Fibroblast of lung (primary cell): ENCODE measurements at regions not wholly inside any gene's neighbourhood (a gene's known extent, or its start where the extent isn't known, plus 50 kb on each side); places are given as distances from the start of the nearest gene placed in this dataset.

Experiments used
- DNase-seq, 2 donors: peaks; one replicate each; pipeline versions ENCODE4 v3.0.0 to v3.0.0-alpha.2; 2010; ENCODE audit warnings: low read depth in 2 of 2
- H2AFZ ChIP-seq: 2 replicates; pipeline ENCODE4 v1.5.1; 2012; ENCODE audit warnings: low read length, control low read depth, inconsistent platforms
- H3K27ac ChIP-seq: 2 replicates; pipeline ENCODE4 v1.5.1; 2011; ENCODE audit warnings: low read length, control low read depth; ENCODE audit not compliant: insufficient read depth
- H3K27me3 ChIP-seq: 2 replicates; pipeline ENCODE4 v1.5.1; 2011; ENCODE audit warnings: mild to moderate bottlenecking, low read length; ENCODE audit not compliant: control insufficient read depth, insufficient read depth
- H3K36me3 ChIP-seq: 2 replicates; pipeline ENCODE4 v1.5.1; 2011; ENCODE audit warnings: low read length; ENCODE audit not compliant: control insufficient read depth, insufficient read depth
- H3K4me1 ChIP-seq: 2 replicates; pipeline ENCODE4 v1.5.1; 2011; ENCODE audit warnings: low read length; ENCODE audit not compliant: control insufficient read depth, insufficient read depth; ENCODE audit errors: extremely low read depth
- H3K4me2 ChIP-seq: 2 replicates; pipeline ENCODE4 v1.5.1; 2011; ENCODE audit warnings: low read length, control low read depth; ENCODE audit not compliant: insufficient read depth; ENCODE audit errors: extremely low read depth
- H3K4me3 ChIP-seq, 4 experiments: fragments of 200-600 bp in 1 of 4; sonication (generic) in 1 of 4; replicated peaks in 1 of 4; 2 replicates each; pipeline ENCODE4 v1.5.1; 2011 to 2016; ENCODE audit warnings: low read length in 4 of 4, low read depth in 3 of 4, mild to moderate bottlenecking in 3 of 4, control low read depth in 2 of 4, inconsistent platforms in 1 of 4, mixed read lengths in 1 of 4; ENCODE audit not compliant: insufficient read depth in 1 of 4; ENCODE audit errors: control extremely low read depth in 1 of 4
- H3K79me2 ChIP-seq: 2 replicates; pipeline ENCODE4 v1.5.1; 2012; ENCODE audit warnings: mild to moderate bottlenecking, low read length, inconsistent platforms; ENCODE audit not compliant: control insufficient read depth, insufficient read depth
- H3K9ac ChIP-seq: 2 replicates; pipeline ENCODE4 v1.5.1; 2011; ENCODE audit warnings: mild to moderate bottlenecking, low read length, control low read depth; ENCODE audit not compliant: insufficient read depth
- H3K9me3 ChIP-seq: 2 replicates; pipeline ENCODE4 v1.5.1; 2012; ENCODE audit warnings: low read depth, low read length; ENCODE audit not compliant: control insufficient read depth, insufficient read depth
- H4K20me1 ChIP-seq: 2 replicates; pipeline ENCODE4 v1.5.1; 2011; ENCODE audit warnings: low read length; ENCODE audit not compliant: control insufficient read depth, insufficient read depth; ENCODE audit errors: extremely low read depth
- EZH2 ChIP-seq: IDR thresholded peaks from 2 replicates; pipeline ENCODE4 v1.5.1; 2012; ENCODE audit warnings: low read length, control low read depth, mild to moderate bottlenecking; ENCODE audit errors: missing control alignments
- TF ChIP-seq, protein P1 (sequence below), 2 donors: IDR thresholded peaks in 1 of 2; conservative IDR thresholded peaks in 1 of 2; 1 replicate in 1 of 2; 2 replicates in 1 of 2; pipeline ENCODE4 v1.5.1; 2011 to 2012; ENCODE audit warnings: low read length in 2 of 2, control low read depth in 1 of 2, inconsistent platforms in 1 of 2, low read depth in 1 of 2, mild to moderate bottlenecking in 1 of 2

DNA sequence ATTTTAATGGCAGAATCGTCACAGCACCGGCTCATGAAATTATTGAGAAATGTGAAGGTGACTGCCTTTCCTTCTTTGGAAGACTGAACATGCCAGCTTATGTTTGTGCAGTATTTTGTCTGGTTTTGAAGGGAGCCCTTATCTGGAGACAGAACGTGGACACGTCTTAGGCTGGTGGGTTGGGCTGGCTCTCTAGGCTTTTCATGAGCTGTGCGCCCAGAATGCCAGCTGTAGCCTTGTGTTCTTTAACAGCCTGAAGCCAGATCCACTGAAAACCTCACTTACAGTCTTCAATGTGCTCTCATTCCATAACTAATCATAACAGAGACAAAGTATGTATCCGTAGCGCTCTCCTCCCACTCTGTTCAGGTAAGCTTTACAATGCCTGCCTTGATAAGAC is 184.4 kb upstream of the HTR2A start:
- Histone ChIP-seq H3K27me3 (no peaks in the 10 kb centered on the region), H3K9me3 (no peaks in the 10 kb centered on the region), H3K4me2 (no peak overlapping the region), H3K4me1 (no peaks in the 10 kb centered on the region), H4K20me1 (no peaks in the 10 kb centered on the region), H3K27ac (no peak overlapping the region), H3K79me2 (no peaks in the 10 kb centered on the region), H3K9ac (no peak overlapping the region), H2AFZ (no peak overlapping the region), H3K4me3 (no peak overlapping the region), H3K36me3 (no peaks in the 10 kb centered on the region)
- DNase-seq: no peak
- TF ChIP-seq, protein P1, sequence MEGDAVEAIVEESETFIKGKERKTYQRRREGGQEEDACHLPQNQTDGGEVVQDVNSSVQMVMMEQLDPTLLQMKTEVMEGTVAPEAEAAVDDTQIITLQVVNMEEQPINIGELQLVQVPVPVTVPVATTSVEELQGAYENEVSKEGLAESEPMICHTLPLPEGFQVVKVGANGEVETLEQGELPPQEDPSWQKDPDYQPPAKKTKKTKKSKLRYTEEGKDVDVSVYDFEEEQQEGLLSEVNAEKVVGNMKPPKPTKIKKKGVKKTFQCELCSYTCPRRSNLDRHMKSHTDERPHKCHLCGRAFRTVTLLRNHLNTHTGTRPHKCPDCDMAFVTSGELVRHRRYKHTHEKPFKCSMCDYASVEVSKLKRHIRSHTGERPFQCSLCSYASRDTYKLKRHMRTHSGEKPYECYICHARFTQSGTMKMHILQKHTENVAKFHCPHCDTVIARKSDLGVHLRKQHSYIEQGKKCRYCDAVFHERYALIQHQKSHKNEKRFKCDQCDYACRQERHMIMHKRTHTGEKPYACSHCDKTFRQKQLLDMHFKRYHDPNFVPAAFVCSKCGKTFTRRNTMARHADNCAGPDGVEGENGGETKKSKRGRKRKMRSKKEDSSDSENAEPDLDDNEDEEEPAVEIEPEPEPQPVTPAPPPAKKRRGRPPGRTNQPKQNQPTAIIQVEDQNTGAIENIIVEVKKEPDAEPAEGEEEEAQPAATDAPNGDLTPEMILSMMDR (conservative IDR thresholded peaks at IDR 0.05 in 1 of 2, IDR thresholded peaks at IDR 0.05 in 1 of 2; ENCODE audit: low read depth in 1 of 2, low read length in 2 of 2): no peak
- no peak for TF ChIP-seq EZH2

DNA sequence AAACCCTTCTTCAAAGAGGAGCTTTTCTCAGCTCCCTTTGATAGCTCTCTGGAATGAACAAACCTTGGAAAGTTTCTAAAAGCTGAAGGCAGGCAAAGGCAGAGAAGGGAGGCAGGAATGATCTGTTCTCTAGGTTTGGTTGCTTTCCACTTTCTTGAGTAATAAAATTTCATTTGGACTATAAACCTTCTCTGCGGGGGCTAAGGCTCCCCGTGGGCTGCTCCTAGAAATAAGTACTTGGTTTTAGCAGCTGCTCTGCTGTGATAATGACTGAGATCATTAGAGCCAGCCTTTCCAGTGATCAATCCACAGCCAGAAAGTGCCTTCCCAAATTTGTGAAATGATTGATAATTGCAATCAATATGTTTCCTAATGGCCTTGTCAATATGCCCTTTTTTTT is 183.8 kb upstream of the HTR2A start:
- no peak for TF ChIP-seq EZH2
- TF ChIP-seq, protein P1 (conservative IDR thresholded peaks at IDR 0.05 in 1 of 2, IDR thresholded peaks at IDR 0.05 in 1 of 2; ENCODE audit: low read depth in 1 of 2, low read length in 2 of 2): no peak
- H3K9ac ChIP-seq: no peak overlapping the region
- DNase-seq: no peak
- no peaks in the 10 kb centered on the region for H3K36me3 ChIP-seq
- H3K27ac ChIP-seq: no peak overlapping the region
- no peaks in the 10 kb centered on the region for H3K27me3 ChIP-seq
- H3K4me2 ChIP-seq: no peak overlapping the region
- no peaks in the 10 kb centered on the region for H3K9me3 ChIP-seq
- no peak overlapping the region for H2AFZ ChIP-seq
- no peak overlapping the region for H3K4me3 ChIP-seq
- H4K20me1 ChIP-seq: no peaks in the 10 kb centered on the region
- H3K79me2 ChIP-seq: no peaks in the 10 kb centered on the region
- H3K4me1 ChIP-seq: no peaks in the 10 kb centered on the region

DNA sequence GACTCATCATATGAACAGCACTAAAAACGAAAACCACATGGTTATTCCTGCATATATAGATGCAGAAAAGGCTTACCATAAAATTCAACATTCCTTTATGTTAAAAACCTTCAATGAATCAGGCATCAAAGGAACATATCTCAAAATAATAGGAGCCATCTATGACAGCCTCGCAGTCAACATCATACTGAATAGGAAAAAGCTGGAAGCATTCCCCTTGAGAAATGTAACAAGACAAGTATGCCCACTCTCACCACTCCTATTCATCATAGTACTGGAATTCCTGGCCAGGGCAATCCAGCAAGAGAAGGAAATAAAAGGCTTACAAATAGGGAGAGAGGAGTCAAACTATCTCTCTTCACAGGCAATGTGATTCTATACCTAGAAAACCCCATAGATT is 179.6 kb upstream of the HTR2A start:
- H3K27ac ChIP-seq: no peak overlapping the region
- H3K79me2 ChIP-seq: no peaks in the 10 kb centered on the region
- H3K9ac ChIP-seq: no peak overlapping the region
- no peak overlapping the region for H2AFZ ChIP-seq
- H3K4me3 ChIP-seq: no peak overlapping the region
- H3K4me1 ChIP-seq: no peaks in the 10 kb centered on the region
- TF ChIP-seq, protein P1 (conservative IDR thresholded peaks at IDR 0.05 in 1 of 2, IDR thresholded peaks at IDR 0.05 in 1 of 2; ENCODE audit: low read depth in 1 of 2, low read length in 2 of 2): no peak
- TF ChIP-seq EZH2: no peak
- H3K9me3 ChIP-seq: no peaks in the 10 kb centered on the region
- H3K27me3 ChIP-seq: no peaks in the 10 kb centered on the region
- peak in 1 of 2 donors; percentile 25 for DNase-seq
- no peak overlapping the region for H3K4me2 ChIP-seq
- H4K20me1 ChIP-seq: no peaks in the 10 kb centered on the region
- no peaks in the 10 kb centered on the region for H3K36me3 ChIP-seq
